GM13977 (cell line): ENCODE measurements at regions not wholly inside any gene's neighbourhood (a gene's known extent, or its start where the extent isn't known, plus 50 kb on each side); places are given as distances from the start of the nearest gene placed in this dataset.

Experiments
- DNase-seq: peaks from one replicate; pipeline ENCODE4 v3.0.0; 2012; ENCODE audit warnings: low spot score
- in situ Hi-C: fragments of 300-500 bp; cut with MboI; formaldehyde crosslinking; loops from one replicate; pipeline ENCODE4 v1.12.0; 2022; ENCODE audit warnings: low sequenced_read_pairs, low pct_unique_long_range_greater_than_20kb, mixed read lengths, inconsistent platforms; ENCODE audit not compliant: unreplicated experiment
- TF ChIP-seq, protein P1 (sequence below): IDR thresholded peaks from 2 replicates; pipeline ENCODE4 v1.5.1; 2012; ENCODE audit warnings: mild to moderate bottlenecking, control low read depth; ENCODE audit not compliant: insufficient read depth; ENCODE audit errors: extremely low read depth, missing control alignments

- DNase-seq, result no peak
- in situ Hi-C loops, result no loop called here
- TF ChIP-seq, protein P1, sequence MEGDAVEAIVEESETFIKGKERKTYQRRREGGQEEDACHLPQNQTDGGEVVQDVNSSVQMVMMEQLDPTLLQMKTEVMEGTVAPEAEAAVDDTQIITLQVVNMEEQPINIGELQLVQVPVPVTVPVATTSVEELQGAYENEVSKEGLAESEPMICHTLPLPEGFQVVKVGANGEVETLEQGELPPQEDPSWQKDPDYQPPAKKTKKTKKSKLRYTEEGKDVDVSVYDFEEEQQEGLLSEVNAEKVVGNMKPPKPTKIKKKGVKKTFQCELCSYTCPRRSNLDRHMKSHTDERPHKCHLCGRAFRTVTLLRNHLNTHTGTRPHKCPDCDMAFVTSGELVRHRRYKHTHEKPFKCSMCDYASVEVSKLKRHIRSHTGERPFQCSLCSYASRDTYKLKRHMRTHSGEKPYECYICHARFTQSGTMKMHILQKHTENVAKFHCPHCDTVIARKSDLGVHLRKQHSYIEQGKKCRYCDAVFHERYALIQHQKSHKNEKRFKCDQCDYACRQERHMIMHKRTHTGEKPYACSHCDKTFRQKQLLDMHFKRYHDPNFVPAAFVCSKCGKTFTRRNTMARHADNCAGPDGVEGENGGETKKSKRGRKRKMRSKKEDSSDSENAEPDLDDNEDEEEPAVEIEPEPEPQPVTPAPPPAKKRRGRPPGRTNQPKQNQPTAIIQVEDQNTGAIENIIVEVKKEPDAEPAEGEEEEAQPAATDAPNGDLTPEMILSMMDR, result no peak
Measured at GRCh38 chr7:94062372-94062771, 58.2 kb upstream of the BET1 start.

DNA sequence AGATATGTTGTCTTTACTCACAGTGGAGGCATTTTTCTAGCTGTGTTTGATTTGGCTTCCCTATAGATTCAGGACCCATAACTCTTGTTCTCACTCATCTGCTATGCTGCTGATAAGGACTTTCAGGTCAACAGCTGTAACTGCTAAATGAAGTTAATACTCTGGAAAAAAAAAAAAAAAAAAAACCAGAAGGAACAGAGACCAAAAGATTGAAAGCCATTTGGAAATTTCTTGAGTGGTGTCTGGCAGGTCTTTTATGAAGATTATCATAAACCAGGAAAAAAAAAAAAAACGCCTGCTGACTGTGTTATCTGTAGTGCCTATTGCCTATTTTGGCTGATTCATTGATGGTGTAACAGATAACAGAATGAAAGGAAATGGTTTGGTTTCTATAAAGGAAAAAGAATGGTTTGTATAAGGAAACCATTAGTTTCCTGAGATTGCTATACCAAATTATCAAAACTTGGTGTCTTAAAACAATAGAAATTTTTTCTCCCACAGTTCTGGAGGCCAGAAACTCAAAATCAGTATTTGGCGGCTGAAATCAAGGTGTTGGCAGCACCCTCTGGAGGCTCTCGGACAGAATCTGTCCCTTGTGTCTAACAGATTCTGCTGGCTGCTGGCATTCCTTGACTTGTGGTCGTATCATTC, 60.5 kb upstream of the BET1 start:
- DNase-seq, result no peak
- TF ChIP-seq, protein P1, result no peak
- in situ Hi-C loops, result no loop called here

GRCh38 chr7:94067047-94067446, 62.9 kb upstream of the BET1 start:
- in situ Hi-C loops, result no loop called here
- TF ChIP-seq, protein P1, result no peak
- DNase-seq, result no peak

DNA sequence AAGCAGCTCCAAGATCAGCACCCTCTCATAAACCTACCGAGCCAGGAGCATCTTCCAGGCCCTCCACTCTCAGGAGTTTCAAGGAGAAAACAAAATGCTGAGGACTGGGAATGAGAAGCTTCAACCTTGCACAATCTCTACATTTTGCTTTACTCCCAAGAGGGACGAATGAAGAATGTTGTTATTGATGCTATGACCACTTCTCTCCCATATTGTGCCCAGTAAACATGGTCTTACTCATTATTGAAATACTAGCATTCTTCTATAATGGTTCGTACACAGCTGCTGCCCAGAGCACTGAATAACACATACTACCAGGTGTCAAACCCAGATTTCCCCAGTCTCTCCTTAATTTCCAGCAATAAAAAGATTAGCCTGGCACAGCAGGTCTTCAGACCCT, 63.4 kb upstream of the BET1 start:
- TF ChIP-seq, protein P1, result no peak
- in situ Hi-C loops, result no loop called here
- DNase-seq, result no peak

GRCh38 chr7:94069162-94069739, 65.1 kb upstream of the BET1 start:
- in situ Hi-C loops, result no loop called here
- peak; percentile 12 for DNase-seq
- TF ChIP-seq, protein P1, result no peak

DNA sequence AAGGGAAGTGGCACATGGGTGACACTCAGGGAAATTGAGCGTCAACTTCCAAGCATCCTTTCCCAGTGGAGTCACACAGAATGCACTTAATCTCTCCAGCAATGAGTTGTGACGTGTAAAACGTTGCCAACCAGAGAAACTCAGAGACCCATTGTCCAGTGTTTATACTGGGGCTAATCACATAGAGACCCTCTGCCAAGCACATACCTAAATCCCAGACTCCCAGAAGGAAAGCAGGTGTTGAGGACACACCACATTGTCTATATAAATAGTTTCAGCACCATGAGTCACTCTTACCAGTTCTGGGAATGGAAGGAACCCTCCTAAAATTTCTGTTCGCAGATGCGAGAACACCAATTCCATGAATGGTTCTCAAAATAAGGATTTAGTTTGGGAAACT, 76.4 kb upstream of the BET1 start:
- in situ Hi-C loops, result loop anchor here (10.0 kb wide), 1 partner anchor 176 kb away; the partner anchor contains the start of gene GNGT1
- TF ChIP-seq, protein P1, result no peak
- DNase-seq, result no peak

GRCh38 chr7:94082126-94082525, 78.0 kb upstream of the BET1 start:
- DNase-seq, result no peak
- TF ChIP-seq, protein P1, result no peak
- in situ Hi-C loops, result loop anchor here (10.0 kb wide), 1 partner anchor 177 kb away; the partner anchor contains the start of gene GNGT1
